H1 (cell line): ENCODE measurements at regions not wholly inside any gene's neighbourhood (a gene's known extent, or its start where the extent isn't known, plus 50 kb on each side); places are given as distances from the start of the nearest gene placed in this dataset.

Source experiments
- CBX8 ChIP-seq: fragments of 300-800, 300-1000 bp; sonication (generic); IDR thresholded peaks from 2 replicates; pipeline ENCODE4 v1.7.1; 2016; ENCODE audit warnings: low read depth, low read length, borderline replicate concordance
- CTBP2 ChIP-seq: IDR thresholded peaks from 2 replicates; pipeline ENCODE4 v1.7.0; 2011; ENCODE audit warnings: borderline replicate concordance, mild to moderate bottlenecking, moderate library complexity, mixed read lengths, low read length; ENCODE audit not compliant: insufficient read depth, insufficient read length
- POU5F1 ChIP-seq: IDR thresholded peaks from 2 replicates; pipeline ENCODE4 v1.6.1; 2011; ENCODE audit warnings: low read depth, mild to moderate bottlenecking, low read length, moderate library complexity

- no peak for TF ChIP-seq CBX8
- TF ChIP-seq CTBP2: no peak
- no peak for TF ChIP-seq POU5F1
- TF ChIP-seq, all 59 proteins: peak for 0
Observed at GRCh38 chr14:97462081-97462480, 664.9 kb downstream of the VRK1 start (continued).
